Endothelial cell of umbilical vein (primary cell): ENCODE measurements at regions not wholly inside any gene's neighbourhood (a gene's known extent, or its start where the extent isn't known, plus 50 kb on each side); places are given as distances from the start of the nearest gene placed in this dataset.

Source experiments
- BruUV-seq: library from RNA; stranded (reverse); fragments of 400-500 nt; replicated peaks from 2 replicates; lab custom pipeline; 2021; lab: Mats Ljungman, UMichigan
- CTCF ChIA-PET: fragments of 300-600, 350-600 bp; sonication (Branson Sonifier 250); formaldehyde crosslinking; loops from one replicate; lab custom pipeline; 2021; ENCODE audit warnings: antibody characterized with exemption, inconsistent platforms; lab: Charles Lee
- POLR2A ChIA-PET: fragments of 300-600, 350-600 bp; sonication (Branson Sonifier 250); formaldehyde crosslinking; loops from one replicate; lab custom pipeline; 2021; ENCODE audit warnings: antibody characterized with exemption, inconsistent platforms; lab: Charles Lee
- DNase-seq: peaks from one replicate; pipeline ENCODE4 v3.0.0-alpha.2; 2011; ENCODE audit warnings: low read depth, low spot score
- FAIRE-seq: peaks from 2 replicates; lab custom pipeline; 2011; peaks lifted over from hg19 to GRCh38; lab: Jason Lieb, UNC
- H2AFZ ChIP-seq: 2 replicates; pipeline ENCODE4 v1.6.0; 2012; ENCODE audit warnings: low read depth, low read length, control low read depth, inconsistent platforms
- H3K27ac ChIP-seq: 2 replicates; pipeline ENCODE4 v1.5.1; 2011; ENCODE audit warnings: low read depth, mild to moderate bottlenecking, control low read depth, low read length, moderate library complexity; ENCODE audit not compliant: insufficient read depth
- H3K27me3 ChIP-seq, 2 experiments: 2 replicates each; pipeline versions ENCODE4 v1.6.0 to v1.6.1; 2011; ENCODE audit warnings: low read length in 2 of 2, mixed read lengths in 1 of 2; ENCODE audit not compliant: control insufficient read depth in 2 of 2, insufficient read depth in 2 of 2
- H3K36me3 ChIP-seq, 2 experiments: 2 replicates in 1 of 2; 3 replicates in 1 of 2; pipeline ENCODE4 v1.5.1; 2011; ENCODE audit warnings: low read length in 2 of 2, mild to moderate bottlenecking in 1 of 2, moderate library complexity in 1 of 2; ENCODE audit not compliant: control insufficient read depth in 2 of 2, insufficient read depth in 2 of 2; ENCODE audit errors: extremely low read depth in 1 of 2
- H3K4me1 ChIP-seq: 3 replicates; pipeline ENCODE4 v1.5.1; 2011; ENCODE audit warnings: mild to moderate bottlenecking, low read length; ENCODE audit not compliant: control insufficient read depth, insufficient read depth; ENCODE audit errors: extremely low read depth
- H3K4me2 ChIP-seq: 2 replicates; pipeline ENCODE4 v1.6.1; 2011; ENCODE audit warnings: low read length, control low read depth, mixed read lengths; ENCODE audit not compliant: insufficient read depth
- H3K4me3 ChIP-seq, 3 experiments: fragments of 200-600 bp in 1 of 3; sonication (generic), shearing (Covaris generic) in 1 of 3; replicated peaks in 1 of 3; 2 replicates each; pipeline ENCODE4 v1.5.1; 2011 to 2016; ENCODE audit warnings: control low read depth in 3 of 3, low read length in 3 of 3, mild to moderate bottlenecking in 2 of 3, inconsistent platforms in 1 of 3, low read depth in 1 of 3, moderate library complexity in 1 of 3; ENCODE audit not compliant: insufficient read depth in 1 of 3
- H3K79me2 ChIP-seq: 2 replicates; pipeline ENCODE4 v1.6.0; 2012; ENCODE audit warnings: low read length, inconsistent platforms; ENCODE audit not compliant: control insufficient read depth, insufficient read depth
- H3K9ac ChIP-seq: replicated peaks from 2 replicates; pipeline ENCODE3; 2011; ENCODE audit warnings: low read length, control low read depth; ENCODE audit not compliant: insufficient read depth; ENCODE audit errors: extremely low read depth
- H3K9me1 ChIP-seq: replicated peaks from 3 replicates; pipeline ENCODE4 v1.6.0; 2011; ENCODE audit warnings: mild to moderate bottlenecking, low read length; ENCODE audit not compliant: control insufficient read depth, insufficient read depth; ENCODE audit errors: extremely low read depth
- H3K9me3 ChIP-seq: replicated peaks from 2 replicates; pipeline ENCODE4 v1.5.1; 2012; ENCODE audit warnings: low read length, inconsistent platforms; ENCODE audit not compliant: control insufficient read depth, insufficient read depth
- H4K20me1 ChIP-seq: replicated peaks from 2 replicates; pipeline ENCODE3; 2011; ENCODE audit warnings: mild to moderate bottlenecking, low read length; ENCODE audit not compliant: control insufficient read depth, insufficient read depth; ENCODE audit errors: extremely low read depth
- EZH2 ChIP-seq: IDR thresholded peaks from 2 replicates; pipeline ENCODE4 v1.6.1; 2012; ENCODE audit warnings: borderline replicate concordance, low read depth, mild to moderate bottlenecking, moderate library complexity, low read length, inconsistent platforms; ENCODE audit not compliant: severe bottlenecking
- FOS ChIP-seq: IDR thresholded peaks from 2 replicates; pipeline ENCODE4 v1.6.1; 2011; ENCODE audit warnings: mild to moderate bottlenecking, low read length, moderate library complexity, borderline replicate concordance; ENCODE audit not compliant: insufficient read depth
- GATA2 ChIP-seq: IDR thresholded peaks from 2 replicates; pipeline ENCODE4 v1.7.0; 2011; ENCODE audit warnings: low read depth, mild to moderate bottlenecking, moderate library complexity, mixed read lengths, low read length; ENCODE audit not compliant: insufficient read length, insufficient read depth
- JUN ChIP-seq: IDR thresholded peaks from 2 replicates; pipeline ENCODE4 v1.6.1; 2011; ENCODE audit warnings: borderline replicate concordance, low read depth; ENCODE audit not compliant: insufficient read length, insufficient read depth
- MAX ChIP-seq: IDR thresholded peaks from 2 replicates; pipeline ENCODE4 v1.6.1; 2011; ENCODE audit not compliant: insufficient read depth, insufficient read length
- MYC ChIP-seq: IDR thresholded peaks from one replicate; pipeline ENCODE4 v1.6.1; 2011; ENCODE audit warnings: mild to moderate bottlenecking, low read depth, low read length
- POLR2A ChIP-seq: IDR thresholded peaks from 2 replicates; pipeline ENCODE4 v1.6.1; 2012; ENCODE audit warnings: low read depth, mild to moderate bottlenecking, control low read depth, low read length
- POLR2AphosphoS5 ChIP-seq: IDR thresholded peaks from 2 replicates; pipeline ENCODE4 v1.6.1; 2012; ENCODE audit warnings: low read depth, mild to moderate bottlenecking, control low read depth, low read length, moderate library complexity; ENCODE audit not compliant: insufficient read depth
- dilution Hi-C: fragments of 300-500 bp; cut with MboI; formaldehyde crosslinking; loops from one replicate; pipeline ENCODE4 v1.15.0; 2019; ENCODE audit warnings: low sequenced_read_pairs; ENCODE audit not compliant: extremely low pct_ligation_motif_present
- intact Hi-C: fragments of 100-400 bp; cut with micrococcal nuclease; formaldehyde crosslinking; loops from one replicate; pipeline ENCODE4 v1.10.0; 2022

GRCh38 chr21:16116798-16117197 is 387.0 kb downstream of the USP25 start:
- ChIA-PET CTCF (interaction anchor here (0.7 to 3.8 kb wide), 14 partner anchors 14 to 460 kb away, joined by 3 to 30 read pairs (median 4); no protein-coding TSS in a partner anchor), POLR2A (interaction anchor here (0.6 to 2.9 kb wide), 4 partner anchors 77 to 308 kb away, joined by 3 to 20 read pairs (median 6); no protein-coding TSS in a partner anchor)
- Histone ChIP-seq H3K36me3 (no peaks in the 10 kb centered on the region), H3K79me2 (no peaks in the 10 kb centered on the region), H2AFZ (no peak overlapping the region), H3K27me3 (no peaks in the 10 kb centered on the region), H3K9me1 (no peaks in the 10 kb centered on the region), H3K4me3 (peak overlapping the region in 1 of 3 experiments; percentile 45), H3K27ac (peak overlapping the region; percentile 97), H3K4me1 (peaks cover 34% of the 10 kb centered on the region), H3K4me2 (peak overlapping the region; percentile 87), H4K20me1 (no peaks in the 10 kb centered on the region), H3K9ac (peak overlapping the region; percentile 94), H3K9me3 (no peaks in the 10 kb centered on the region)
- intact Hi-C loops, result loop anchor here (1.0 to 10.0 kb wide), 10 partner anchors 34 to 433 kb away; no protein-coding TSS in a partner anchor
- dilution Hi-C loops, result no loop called here
- peak; percentile 33 for FAIRE-seq
- TF ChIP-seq FOS (peak; percentile 48), MAX (no peak), GATA2 (no peak), JUN (peak; percentile 93)
- no TSS peak for BruUV-seq
- peak; percentile 89 for DNase-seq

- no peaks in the 10 kb centered on the region for H3K79me2 ChIP-seq
- TSS peak; percentile 77 for BruUV-seq
- H3K4me1 ChIP-seq, result peaks cover 34% of the 10 kb centered on the region
- ChIA-PET CTCF (interaction anchor here (0.6 to 3.8 kb wide), 13 partner anchors 15 to 306 kb away, joined by 3 to 30 read pairs (median 4); no protein-coding TSS in a partner anchor), POLR2A (interaction anchor here (0.6 to 2.9 kb wide), 4 partner anchors 77 to 307 kb away, joined by 3 to 20 read pairs (median 6); no protein-coding TSS in a partner anchor)
- H2AFZ ChIP-seq, result no peak overlapping the region
- H3K27me3 ChIP-seq, result no peaks in the 10 kb centered on the region
- H3K36me3 ChIP-seq, result no peaks in the 10 kb centered on the region
- DNase-seq (peak; percentile 74), FAIRE-seq (no peak)
- intact Hi-C loops, result loop anchor here (1.0 to 10.0 kb wide), 9 partner anchors 35 to 434 kb away; no protein-coding TSS in a partner anchor
- peak overlapping the region in 1 of 3 experiments; percentile 45 for H3K4me3 ChIP-seq
- dilution Hi-C loops, result no loop called here
- no peaks in the 10 kb centered on the region for H3K9me3 ChIP-seq
- H3K9ac ChIP-seq, result peak overlapping the region; percentile 94
- TF ChIP-seq FOS (no peak), EZH2 (no peak), JUN (no peak), POLR2AphosphoS5 (no peak), POLR2A (no peak), MYC (no peak), MAX (no peak)
- peak overlapping the region; percentile 97 for H3K27ac ChIP-seq
- peak overlapping the region; percentile 87 for H3K4me2 ChIP-seq
- no peaks in the 10 kb centered on the region for H3K9me1 ChIP-seq
- H4K20me1 ChIP-seq, result no peaks in the 10 kb centered on the region
These were observed 387.5 kb downstream of the USP25 start for GRCh38 chr21:16117331-16117730.
